ENCODE measurements at regions not wholly inside any gene's neighbourhood (a gene's known extent, or its start where the extent isn't known, plus 50 kb on each side); places are given as distances from the start of the nearest gene placed in this dataset.
"Not testable (repeated sequence)": the region's sequence is repeated elsewhere in the genome, so short reads cannot be mapped to it uniquely, and the experiment has no call there.

- DNase-seq: no peak
Observed at GRCh38 chr5:106780355-106780754, 890.4 kb downstream of the EFNA5 start.

GRCh38 chr5:106776515-106776914 lies 894.2 kb downstream of the EFNA5 start:
- not testable (repeated sequence) for DNase-seq

GRCh38 chr5:106768392-106768791 lies 902.3 kb downstream of the EFNA5 start:
- DNase-seq: no peak

- DNase-seq: no peak
Observed at GRCh38 chr5:106766916-106767315, 903.8 kb downstream of the EFNA5 start.

GRCh38 chr5:106759581-106759980 lies 911.2 kb downstream of the EFNA5 start:
- no peak for DNase-seq

- DNase-seq: no peak
Observed at GRCh38 chr5:106759152-106759551, 911.6 kb downstream of the EFNA5 start.

GRCh38 chr5:106757672-106758071 lies 913.1 kb downstream of the EFNA5 start:
- DNase-seq: no peak

- no peak for DNase-seq
Observed at GRCh38 chr5:106755789-106756188, 914.9 kb downstream of the EFNA5 start.

- DNase-seq: no peak
Observed at GRCh38 chr5:106755066-106755465, 915.7 kb downstream of the EFNA5 start.

GRCh38 chr5:106749826-106750225 lies 920.9 kb downstream of the EFNA5 start:
- no peak for DNase-seq

GRCh38 chr5:106739127-106739526 lies 931.6 kb downstream of the EFNA5 start:
- no peak for DNase-seq

GRCh38 chr5:106737111-106737510 lies 933.6 kb downstream of the EFNA5 start:
- no peak for DNase-seq

GRCh38 chr5:106732624-106733023 lies 938.1 kb downstream of the EFNA5 start:
- no peak for DNase-seq

GRCh38 chr5:106730912-106731311 lies 939.8 kb downstream of the EFNA5 start:
- no peak for DNase-seq

- no peak for DNase-seq
Observed at GRCh38 chr5:106730506-106730905, 940.2 kb downstream of the EFNA5 start.

GRCh38 chr5:106728208-106728607 lies 942.5 kb downstream of the EFNA5 start:
- DNase-seq: no peak

GRCh38 chr5:106727071-106727470 lies 943.7 kb downstream of the EFNA5 start:
- DNase-seq: no peak

- no peak for DNase-seq
Observed at GRCh38 chr5:106720367-106720766, 950.4 kb downstream of the EFNA5 start.

GRCh38 chr5:106699796-106700195 lies 970.9 kb downstream of the EFNA5 start:
- no peak for DNase-seq

GRCh38 chr5:106699198-106699597 lies 971.5 kb downstream of the EFNA5 start:
- DNase-seq: no peak

- no peak for DNase-seq
Observed at GRCh38 chr5:106698169-106698568, 972.6 kb downstream of the EFNA5 start.

GRCh38 chr5:106691701-106692100 lies 979.0 kb downstream of the EFNA5 start:
- DNase-seq: no peak

GRCh38 chr5:106690585-106690984 lies 980.2 kb downstream of the EFNA5 start:
- DNase-seq: no peak

- DNase-seq: no peak
Observed at GRCh38 chr5:106680330-106680729, 990.4 kb downstream of the EFNA5 start.

- no peak for DNase-seq
Observed at GRCh38 chr5:106677057-106677456, 993.7 kb downstream of the EFNA5 start.

- DNase-seq: no peak
Observed at GRCh38 chr5:106675687-106676086, 995.0 kb downstream of the EFNA5 start.
